Adipose tissue (tissue), 3 donors: ENCODE measurements at regions not wholly inside any gene's neighbourhood (a gene's known extent, or its start where the extent isn't known, plus 50 kb on each side); places are given as distances from the start of the nearest gene placed in this dataset.

ENCODE experiments used
- H3K27ac ChIP-seq: one replicate; pipeline ENCODE4 v1.5.1; 2013; ENCODE audit warnings: low read depth, low read length
- WGBS, 3 donors: extraction: QIAGEN DNeasy Blood & Tissue Kit; methylation state at CpG; one replicate each; pipeline ENCODE4 v1.1.7; 2013; 5-methylcytosine and 5-hydroxymethylcytosine counted together
- donor health status: healthy with polysubstance abuse.
- donor health status: Bipolar disorder and iron deficiency.
- donor health status: healthy.

DNA sequence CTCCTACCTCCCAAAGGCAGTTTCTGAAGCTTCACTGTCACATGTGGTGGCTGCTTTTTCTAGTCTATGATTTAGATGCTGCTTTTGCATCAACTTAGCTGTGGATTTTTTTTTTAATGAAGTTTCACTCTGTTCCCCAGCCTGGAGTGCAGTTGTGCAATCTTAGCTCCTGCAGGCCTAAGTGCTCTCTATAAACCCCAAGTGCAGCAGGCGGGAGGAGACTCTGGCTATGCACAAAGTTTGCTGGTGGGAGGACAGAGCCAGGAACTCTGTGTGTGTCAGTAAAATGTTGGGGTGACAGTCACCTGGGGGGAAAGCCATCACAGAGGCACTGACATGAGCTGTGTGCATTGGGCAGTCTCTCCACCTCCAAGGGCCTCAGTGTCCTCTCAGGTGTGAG is 138.8 kb upstream of the FAM20C start:
- WGBS, 3 donors = 85 to 88% (median 87%) methylated on average over 1 of the region's 1 CpG
- no peak overlapping the region for H3K27ac ChIP-seq

GRCh38 chr7:54615-55014 is 137.8 kb upstream of the FAM20C start:
- WGBS, 3 donors = 82 to 92% (median 87%) methylated on average over 6 of the region's 6 CpGs
- H3K27ac ChIP-seq = no peak overlapping the region

DNA sequence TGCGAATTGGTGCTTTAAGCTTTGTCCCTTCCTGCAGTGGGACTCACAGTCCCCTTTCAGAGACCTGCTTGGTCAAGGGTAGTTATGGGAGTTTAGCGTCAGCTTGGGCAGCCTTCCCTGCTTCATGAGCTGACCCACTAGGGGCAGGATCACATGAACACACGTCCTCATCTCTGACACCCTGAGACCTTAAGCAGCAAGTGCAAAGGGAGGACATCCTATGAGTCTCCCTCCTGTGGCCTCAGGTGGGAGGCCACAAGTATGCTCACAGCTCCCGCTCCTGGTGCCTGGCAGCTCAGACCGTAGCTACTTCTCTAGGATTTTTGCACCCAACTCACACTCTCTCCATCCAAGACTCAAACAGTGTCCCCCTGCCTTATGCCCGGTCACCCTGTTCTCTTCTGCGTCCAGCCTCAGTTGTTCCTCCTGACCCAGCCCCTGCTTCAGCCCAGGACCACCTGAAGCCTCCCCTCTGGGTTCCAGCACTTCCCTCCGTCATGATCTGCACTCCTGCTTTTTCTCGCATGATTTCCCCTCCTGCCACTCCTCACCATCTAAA is 136.6 kb upstream of the FAM20C start:
- H3K27ac ChIP-seq = no peak overlapping the region
- 80 to 89% (median 88%) methylated on average over 9 of the region's 9 CpGs for WGBS, 3 donors

DNA sequence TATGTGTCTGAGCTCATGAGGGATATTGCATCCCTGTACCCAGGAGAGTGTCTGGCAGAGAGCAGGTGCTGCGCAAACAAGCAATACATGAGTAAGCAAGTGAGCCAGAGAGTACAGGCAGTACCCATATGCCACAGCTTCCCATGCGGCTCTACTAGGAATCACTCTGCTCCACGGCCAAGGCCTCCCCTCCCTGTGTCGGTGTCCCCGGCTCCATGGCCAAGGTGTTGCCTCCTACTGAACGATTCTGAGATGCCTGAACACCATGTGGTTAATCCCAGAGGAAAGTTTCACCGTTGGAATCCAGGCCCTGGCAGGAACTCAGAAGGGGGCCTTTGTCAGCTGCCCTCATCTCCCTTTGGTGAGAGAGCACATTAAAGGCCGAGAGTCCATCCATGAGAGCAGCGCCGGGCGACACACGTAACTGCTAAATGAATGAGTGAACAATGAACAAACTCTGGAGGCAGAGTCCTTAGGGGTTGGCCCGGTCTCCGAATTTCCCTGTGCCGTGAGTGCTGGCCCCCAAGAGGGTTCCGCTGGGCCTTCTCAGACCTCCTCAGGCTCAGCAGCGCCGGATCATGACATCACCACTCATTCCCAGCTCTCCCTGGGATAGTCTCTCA is 136.0 kb upstream of the FAM20C start:
- WGBS, 3 donors = 71 to 79% (median 77%) methylated on average over 18 of the region's 18 CpGs
- H3K27ac ChIP-seq = no peak overlapping the region

- no peak overlapping the region for H3K27ac ChIP-seq
- 86 to 94% (median 92%) methylated on average over 8 of the region's 8 CpGs for WGBS, 3 donors
Observed at GRCh38 chr7:57071-57470, 135.3 kb upstream of the FAM20C start.

DNA sequence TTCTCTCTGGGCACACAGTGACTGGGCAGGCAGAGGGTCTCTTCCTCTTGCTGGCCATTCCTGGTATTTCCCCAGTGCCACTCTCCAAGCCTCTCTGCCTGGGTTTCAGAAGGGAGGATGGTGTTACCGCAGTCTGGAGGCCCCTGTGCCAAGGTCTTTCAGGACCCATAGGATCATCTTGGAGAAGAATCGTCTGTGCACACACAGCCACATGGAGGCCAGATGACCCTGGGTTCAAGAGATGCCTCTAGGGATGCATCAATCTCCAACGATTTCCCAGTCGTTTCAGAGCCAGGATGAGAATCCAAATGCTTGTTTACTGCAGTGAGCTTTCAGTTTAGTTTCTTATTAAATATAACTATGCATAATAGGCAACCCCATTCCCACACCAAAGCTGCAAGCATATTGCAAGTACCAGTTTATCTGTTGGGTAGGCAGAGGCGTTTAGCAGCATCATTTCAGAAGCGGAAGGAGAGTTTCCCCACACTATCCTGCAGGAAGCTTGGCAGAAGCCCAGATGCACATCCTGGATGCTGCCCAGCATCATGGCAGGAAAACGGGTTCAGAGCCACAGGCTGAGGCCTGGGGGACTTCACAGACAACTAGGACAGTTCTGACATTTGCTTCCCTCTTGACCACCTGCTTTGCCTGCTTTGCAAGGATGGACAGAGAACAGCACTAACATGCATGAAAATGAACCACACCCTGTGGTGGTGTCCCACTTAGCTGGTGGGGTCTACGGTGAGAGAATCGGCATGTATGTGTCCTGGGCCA is 134.7 kb upstream of the FAM20C start:
- WGBS, 3 donors = 43 to 64% (median 48%) methylated on average over 9 of the region's 9 CpGs
- H3K27ac ChIP-seq = no peak overlapping the region

- no peak overlapping the region for H3K27ac ChIP-seq
- WGBS, 3 donors = 79 to 90% (median 86%) methylated on average over 7 of the region's 7 CpGs
Observed at GRCh38 chr7:58316-58715, 134.1 kb upstream of the FAM20C start.

- H3K27ac ChIP-seq = no peak overlapping the region
- WGBS, 3 donors = 66 to 76% (median 74%) methylated on average over 15 to 16 of the region's 16 CpGs
Observed at GRCh38 chr7:59079-60016, 133.0 kb upstream of the FAM20C start.

- 80 to 88% (median 87%) methylated on average over 16 of the region's 16 CpGs for WGBS, 3 donors
- H3K27ac ChIP-seq = no peak overlapping the region
Observed at GRCh38 chr7:60017-60675, 132.2 kb upstream of the FAM20C start.

DNA sequence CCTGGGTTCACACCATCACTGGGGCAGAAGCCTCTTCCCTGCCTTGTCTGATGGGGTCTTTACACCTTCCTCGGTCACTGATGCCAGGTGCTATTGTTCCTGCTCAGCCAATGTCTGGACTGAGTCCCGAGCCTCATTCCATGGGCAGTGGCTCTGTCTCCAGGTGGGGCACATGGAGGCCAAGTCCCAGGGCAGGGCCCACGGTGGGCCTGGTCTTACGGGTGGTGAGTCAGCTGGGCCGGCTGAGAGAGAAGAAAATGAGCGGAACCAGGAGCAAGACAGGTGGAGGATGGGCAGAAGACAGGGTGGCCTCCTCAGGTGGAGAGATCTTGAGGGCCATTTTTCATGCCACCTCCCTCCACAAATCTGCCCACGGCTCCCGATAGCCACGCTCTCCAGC is 131.7 kb upstream of the FAM20C start:
- 90 to 93% (median 90%) methylated on average over 9 of the region's 9 CpGs for WGBS, 3 donors

GRCh38 chr7:61111-61510 is 131.3 kb upstream of the FAM20C start:
- H3K27ac ChIP-seq = no peak overlapping the region
- 73 to 79% (median 73%) methylated on average over 9 of the region's 9 CpGs for WGBS, 3 donors

More for the DNA sequence above, 131.7 kb upstream of the FAM20C start:
- no peak overlapping the region for H3K27ac ChIP-seq

DNA sequence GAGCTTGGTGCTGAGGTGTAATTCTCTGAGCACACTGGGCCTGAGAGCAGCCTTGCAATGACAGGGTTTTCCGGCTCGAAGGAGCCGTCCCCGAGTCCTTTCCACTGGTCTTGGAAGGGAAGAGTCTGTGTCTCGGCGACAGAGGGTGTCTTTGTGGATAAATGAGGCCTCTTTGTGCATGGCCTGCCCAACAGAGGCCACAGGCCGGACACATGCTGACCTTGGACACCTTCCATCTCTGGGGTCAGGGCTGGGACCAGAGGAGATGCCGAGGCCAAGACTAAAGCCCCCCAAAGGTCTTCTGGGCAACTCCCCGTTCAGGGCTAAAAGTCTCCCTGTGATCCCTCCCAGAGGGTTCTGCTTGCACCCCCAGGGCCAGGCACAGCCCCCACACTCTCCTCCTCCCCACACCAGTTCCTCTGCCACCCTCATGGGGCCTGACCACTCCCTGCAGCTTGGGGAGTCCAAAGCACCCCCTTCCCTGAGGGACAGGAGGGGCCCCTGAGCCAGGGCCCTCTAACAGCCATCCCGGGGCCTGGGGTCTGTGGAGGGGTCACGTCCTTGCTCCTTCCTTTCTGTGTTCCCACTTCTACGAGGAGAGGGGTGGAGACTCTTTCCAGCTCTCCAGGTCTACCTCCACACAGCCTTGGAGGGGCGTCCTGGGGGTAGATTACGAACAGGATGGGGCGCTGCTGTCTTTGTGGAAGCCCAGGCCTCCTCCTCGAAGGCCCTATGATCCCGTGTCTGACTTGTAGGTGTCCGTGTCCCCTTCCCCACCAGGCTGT is 130.6 kb upstream of the FAM20C start:
- H3K27ac ChIP-seq = no peak overlapping the region
- WGBS, 3 donors = 83 to 91% (median 86%) methylated on average over 18 of the region's 18 CpGs

GRCh38 chr7:62361-63116 is 129.8 kb upstream of the FAM20C start:
- 92 to 94% (median 93%) methylated on average over 26 of the region's 26 CpGs for WGBS, 3 donors
- no peak overlapping the region for H3K27ac ChIP-seq

DNA sequence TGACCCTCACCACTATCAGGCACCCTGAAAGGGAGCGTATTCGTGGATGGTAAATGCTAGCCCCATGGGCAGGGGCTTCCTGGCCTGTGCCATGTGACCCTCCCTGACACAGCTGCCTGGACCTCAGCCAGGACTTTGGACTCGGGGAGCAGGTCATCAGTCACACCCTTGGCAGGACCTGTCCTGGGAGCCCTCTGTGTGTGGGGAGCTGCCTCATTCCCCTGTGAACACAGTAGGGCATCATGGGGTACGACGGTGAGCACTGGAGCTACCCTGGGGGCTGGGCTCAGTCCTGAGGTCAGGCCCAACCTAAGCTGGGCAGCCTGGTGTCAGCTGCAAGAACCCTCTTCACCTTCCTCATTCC is 129.3 kb upstream of the FAM20C start:
- H3K27ac ChIP-seq = no peak overlapping the region
- WGBS, 3 donors = 69 to 74% (median 71%) methylated on average over 5 of the region's 5 CpGs

- WGBS, 3 donors = 33 to 57% (median 39%) methylated on average over 11 of the region's 11 CpGs
Observed at GRCh38 chr7:63521-64021, 128.8 kb upstream of the FAM20C start.

GRCh38 chr7:64098-64915 is 128.1 kb upstream of the FAM20C start:
- 63 to 64% (median 64%) methylated on average over 6 of the region's 6 CpGs for WGBS, 3 donors
- H3K27ac ChIP-seq = no peak overlapping the region

More at GRCh38 chr7:63521-64021, 128.8 kb upstream of the FAM20C start:
- no peak overlapping the region for H3K27ac ChIP-seq
